Ammon's horn (tissue), 1 donor: ENCODE measurements at regions not wholly inside any gene's neighbourhood (a gene's known extent, or its start where the extent isn't known, plus 50 kb on each side); places are given as distances from the start of the nearest gene placed in this dataset.
"Not testable (repeated sequence)": the region's sequence is repeated elsewhere in the genome, so short reads cannot be mapped to it uniquely, and the experiment has no call there.

ENCODE experiments used
- DNase-seq: peaks from one replicate; pipeline ENCODE4 v3.0.0-alpha.2; 2016; ENCODE audit warnings: low spot score

GRCh38 chr18:8882632-8883408, 177.5 kb downstream of the MTCL1 start:
- DNase-seq: no peak

- no peak for DNase-seq
Observed at GRCh38 chr18:8883409-8883668, 178.0 kb downstream of the MTCL1 start.

GRCh38 chr18:8887877-8888276, 182.5 kb downstream of the MTCL1 start:
- DNase-seq: not testable (repeated sequence)

- no peak for DNase-seq
Observed at GRCh38 chr18:8889489-8889888, 184.1 kb downstream of the MTCL1 start.

- not testable (repeated sequence) for DNase-seq
Observed at GRCh38 chr18:8890503-8890902, 185.1 kb downstream of the MTCL1 start.

GRCh38 chr18:8890957-8891464, 185.7 kb downstream of the MTCL1 start:
- DNase-seq: no peak

- no peak for DNase-seq
Observed at GRCh38 chr18:8893221-8893620, 187.9 kb downstream of the MTCL1 start.

- DNase-seq: no peak
Observed at GRCh38 chr18:8893628-8894231, 188.4 kb downstream of the MTCL1 start.

- DNase-seq: no peak
Observed at GRCh38 chr18:8894823-8895222, 189.5 kb downstream of the MTCL1 start.

GRCh38 chr18:8895341-8895740, 190.0 kb downstream of the MTCL1 start:
- no peak for DNase-seq

- no peak for DNase-seq
Observed at GRCh38 chr18:8895987-8896619, 190.7 kb downstream of the MTCL1 start.

- DNase-seq: no peak
Observed at GRCh38 chr18:8899000-8899399, 193.6 kb downstream of the MTCL1 start.

- no peak for DNase-seq
Observed at GRCh38 chr18:8900552-8900951, 195.2 kb downstream of the MTCL1 start.

- DNase-seq: no peak
Observed at GRCh38 chr18:8901019-8901418, 195.7 kb downstream of the MTCL1 start.

GRCh38 chr18:8904316-8904715, 198.2 kb upstream of the NDUFV2 start:
- DNase-seq: no peak

GRCh38 chr18:8908792-8909510, 193.5 kb upstream of the NDUFV2 start:
- no peak for DNase-seq

GRCh38 chr18:8910186-8910822, 192.2 kb upstream of the NDUFV2 start:
- no peak for DNase-seq

- DNase-seq: no peak
Observed at GRCh38 chr18:8910843-8911242, 191.7 kb upstream of the NDUFV2 start.

GRCh38 chr18:8911408-8912340, 190.8 kb upstream of the NDUFV2 start:
- no peak for DNase-seq

- DNase-seq: peak; percentile 3
Observed at GRCh38 chr18:8912348-8913326, 189.9 kb upstream of the NDUFV2 start.
